Globus pallidus (tissue), 1 donor: ENCODE measurements at regions not wholly inside any gene's neighbourhood (a gene's known extent, or its start where the extent isn't known, plus 50 kb on each side); places are given as distances from the start of the nearest gene placed in this dataset.
A peak's percentile ranks its signal among the peaks of the same experiment; 100 is the strongest.

ENCODE experiments used
- DNase-seq: peaks from one replicate; pipeline ENCODE4 v3.0.0-alpha.2; 2015; ENCODE audit warnings: low spot score

GRCh38 chr6:90435207-90435899 is 138.7 kb upstream of the BACH2 start:
- DNase-seq: no peak

- no peak for DNase-seq
These were observed 137.5 kb upstream of the BACH2 start for GRCh38 chr6:90434094-90434493.

GRCh38 chr6:90432937-90433336 is 136.3 kb upstream of the BACH2 start:
- DNase-seq: no peak

- no peak for DNase-seq
These were observed 135.6 kb upstream of the BACH2 start for GRCh38 chr6:90432041-90432775.

- DNase-seq: no peak
These were observed 134.9 kb upstream of the BACH2 start for GRCh38 chr6:90431576-90431975.

GRCh38 chr6:90429713-90430112 is 133.1 kb upstream of the BACH2 start:
- no peak for DNase-seq

- DNase-seq: no peak
These were observed 131.9 kb upstream of the BACH2 start for GRCh38 chr6:90428514-90428913.

- DNase-seq: no peak
These were observed 128.6 kb upstream of the BACH2 start for GRCh38 chr6:90425161-90425641.

- no peak for DNase-seq
These were observed 127.9 kb upstream of the BACH2 start for GRCh38 chr6:90424580-90424979.

GRCh38 chr6:90421666-90422065 is 125.0 kb upstream of the BACH2 start:
- DNase-seq: no peak

- no peak for DNase-seq
These were observed 123.9 kb upstream of the BACH2 start for GRCh38 chr6:90420500-90420899.

GRCh38 chr6:90417385-90417784 is 120.7 kb upstream of the BACH2 start:
- no peak for DNase-seq

- no peak for DNase-seq
These were observed 119.7 kb upstream of the BACH2 start for GRCh38 chr6:90416322-90416721.

GRCh38 chr6:90415178-90415577 is 118.5 kb upstream of the BACH2 start:
- no peak for DNase-seq

GRCh38 chr6:90414352-90414751 is 117.7 kb upstream of the BACH2 start:
- DNase-seq: no peak

- peak; percentile 34 for DNase-seq
These were observed 117.2 kb upstream of the BACH2 start for GRCh38 chr6:90413867-90414266.

- no peak for DNase-seq
These were observed 116.8 kb upstream of the BACH2 start for GRCh38 chr6:90413396-90413795.

- no peak for DNase-seq
These were observed 116.1 kb upstream of the BACH2 start for GRCh38 chr6:90412538-90413369.

- DNase-seq: no peak
These were observed 114.7 kb upstream of the BACH2 start for GRCh38 chr6:90411292-90411781.

- DNase-seq: no peak
These were observed 113.1 kb upstream of the BACH2 start for GRCh38 chr6:90409700-90410099.

GRCh38 chr6:90406957-90407356 is 110.3 kb upstream of the BACH2 start:
- DNase-seq: no peak

GRCh38 chr6:90406142-90406794 is 109.6 kb upstream of the BACH2 start:
- DNase-seq: no peak
